ENCODE measurements at regions not wholly inside any gene's neighbourhood (a gene's known extent, or its start where the extent isn't known, plus 50 kb on each side); places are given as distances from the start of the nearest gene placed in this dataset.

DNA sequence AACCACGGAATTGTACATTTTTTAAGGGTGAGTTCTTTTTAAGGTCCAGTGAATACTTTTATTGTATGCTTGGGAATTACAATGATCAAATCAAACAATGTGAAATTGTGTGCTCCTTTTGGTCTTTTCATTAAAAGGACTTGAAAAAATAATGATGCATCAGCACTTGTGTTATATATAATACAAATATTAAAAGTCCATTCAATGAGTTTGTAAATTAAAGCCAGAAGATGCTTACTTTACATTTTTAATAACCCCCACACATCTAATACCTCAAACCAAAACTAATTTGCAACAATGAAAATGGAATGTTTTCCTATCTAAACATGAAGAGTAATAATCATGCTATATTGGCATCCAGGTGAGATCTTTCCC is 369.8 kb upstream of the LCORL start:
- intact Hi-C loops (cut with micrococcal nuclease): no loop called here

DNA sequence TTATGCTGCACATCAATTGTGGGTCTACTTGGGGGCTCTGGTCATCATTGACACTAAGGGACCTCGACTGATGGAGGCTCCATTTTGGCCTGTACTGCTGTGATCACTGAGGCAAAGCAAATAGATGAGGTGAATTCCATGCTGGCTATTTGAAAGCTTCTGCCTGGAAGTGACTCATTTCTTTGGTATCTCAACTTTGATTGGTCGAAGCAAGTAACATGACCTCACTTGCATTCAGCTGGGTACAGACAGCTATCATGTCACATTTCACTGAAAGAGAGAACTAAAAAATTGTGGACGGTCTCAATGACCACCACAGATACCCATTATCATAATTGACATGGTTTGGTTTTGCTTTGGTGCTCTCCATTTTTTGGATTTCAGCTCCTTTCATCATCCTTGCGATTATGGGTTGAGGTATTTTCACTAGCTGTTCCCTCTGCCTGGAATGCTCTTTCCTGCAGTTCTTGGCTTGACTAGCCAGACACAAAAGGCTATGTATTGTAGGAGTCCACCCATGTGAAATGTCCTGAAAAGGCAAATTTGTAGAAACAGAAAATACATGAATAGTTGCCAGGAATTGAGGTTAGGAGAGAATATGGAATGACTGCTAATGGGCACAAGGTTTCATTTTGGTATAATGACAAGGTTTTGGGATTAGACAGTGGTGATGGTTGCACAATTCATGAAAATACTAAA is 369.2 kb upstream of the LCORL start:
- WGBS (ENCODE audit: insufficient coverage): 92% methylated on average over 3 of the region's 4 CpGs
- no peaks in the 10 kb centered on the region for H3K4me1 ChIP-seq (ENCODE audit: control insufficient read depth in 1 of 2, insufficient read depth in 2 of 2, low read length in 2 of 2)
- no peak overlapping the region for H3K27ac Mint-ChIP-seq
- DNase-seq: no peak
- H3K9me3 ChIP-seq (replicated peaks in 1 of 2; ENCODE audit: control insufficient read depth in 1 of 2, insufficient read depth in 1 of 2, low read length in 2 of 2): no peaks in the 10 kb centered on the region
- H3K36me3 Mint-ChIP-seq: no peaks in the 10 kb centered on the region
- intact Hi-C loops (cut with micrococcal nuclease): no loop called here
- no peak overlapping the region for H3K4me2 ChIP-seq (replicated peaks; ENCODE audit: extremely low read depth, low read length, poor library complexity, severe bottlenecking)
- TF ChIP-seq, protein P1, sequence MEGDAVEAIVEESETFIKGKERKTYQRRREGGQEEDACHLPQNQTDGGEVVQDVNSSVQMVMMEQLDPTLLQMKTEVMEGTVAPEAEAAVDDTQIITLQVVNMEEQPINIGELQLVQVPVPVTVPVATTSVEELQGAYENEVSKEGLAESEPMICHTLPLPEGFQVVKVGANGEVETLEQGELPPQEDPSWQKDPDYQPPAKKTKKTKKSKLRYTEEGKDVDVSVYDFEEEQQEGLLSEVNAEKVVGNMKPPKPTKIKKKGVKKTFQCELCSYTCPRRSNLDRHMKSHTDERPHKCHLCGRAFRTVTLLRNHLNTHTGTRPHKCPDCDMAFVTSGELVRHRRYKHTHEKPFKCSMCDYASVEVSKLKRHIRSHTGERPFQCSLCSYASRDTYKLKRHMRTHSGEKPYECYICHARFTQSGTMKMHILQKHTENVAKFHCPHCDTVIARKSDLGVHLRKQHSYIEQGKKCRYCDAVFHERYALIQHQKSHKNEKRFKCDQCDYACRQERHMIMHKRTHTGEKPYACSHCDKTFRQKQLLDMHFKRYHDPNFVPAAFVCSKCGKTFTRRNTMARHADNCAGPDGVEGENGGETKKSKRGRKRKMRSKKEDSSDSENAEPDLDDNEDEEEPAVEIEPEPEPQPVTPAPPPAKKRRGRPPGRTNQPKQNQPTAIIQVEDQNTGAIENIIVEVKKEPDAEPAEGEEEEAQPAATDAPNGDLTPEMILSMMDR (IDR thresholded peaks at IDR 0.05): no peak
- H4K20me1 ChIP-seq (ENCODE audit: insufficient read depth, low read length): no peaks in the 10 kb centered on the region
- H2AFZ ChIP-seq (ENCODE audit: insufficient read depth, low read depth, low read length, poor library complexity, severe bottlenecking): no peak overlapping the region
- no peaks in the 10 kb centered on the region for H3K4me1 Mint-ChIP-seq
- peaks cover 0 to 4% (median 0%) of the 10 kb centered on the region in 7 donors for H3K9me3 Mint-ChIP-seq
- H3K27me3 ChIP-seq (ENCODE audit: control insufficient read depth in 2 of 2, insufficient read depth in 2 of 2, low read length in 2 of 2): no peaks in the 10 kb centered on the region
- no peak overlapping the region for H3K4me3 ChIP-seq (replicated peaks in 1 of 3; ENCODE audit: low read depth in 2 of 3, low read length in 3 of 3)
- H3K27me3 Mint-ChIP-seq (ENCODE audit: low read depth in 3 of 3): peaks cover 0 to 2% (median 0%) of the 10 kb centered on the region in 3 donors
- no peak overlapping the region for H3K9ac ChIP-seq (ENCODE audit: insufficient read depth, low read length, poor library complexity, severe bottlenecking)
- no peak overlapping the region for H3K4me3 Mint-ChIP-seq
- H3K36me3 ChIP-seq (replicated peaks in 1 of 2; ENCODE audit: control insufficient read depth in 1 of 2, insufficient read depth in 2 of 2, low read length in 2 of 2): no peaks in the 10 kb centered on the region
- no peak overlapping the region for H3K27ac ChIP-seq (ENCODE audit: low read depth in 1 of 2, low read length in 2 of 2)
- no peaks in the 10 kb centered on the region for H3K79me2 ChIP-seq (ENCODE audit: insufficient read depth, low read length)

More for the DNA sequence above, 369.8 kb upstream of the LCORL start:
- no peak for DNase-seq
- Mint-ChIP-seq H3K4me1 (no peaks in the 10 kb centered on the region), H3K9me3 (peaks cover 0 to 4% (median 0%) of the 10 kb centered on the region in 7 donors), H3K4me3 (no peak overlapping the region), H3K27ac (no peak overlapping the region), H3K27me3 (ENCODE audit: low read depth in 3 of 3) (peaks cover 0 to 2% (median 0%) of the 10 kb centered on the region in 3 donors), H3K36me3 (no peaks in the 10 kb centered on the region)
- Histone ChIP-seq H3K79me2 (ENCODE audit: insufficient read depth, low read length) (no peaks in the 10 kb centered on the region), H2AFZ (ENCODE audit: insufficient read depth, low read depth, low read length, poor library complexity, severe bottlenecking) (no peak overlapping the region), H3K9ac (ENCODE audit: insufficient read depth, low read length, poor library complexity, severe bottlenecking) (no peak overlapping the region), H3K27ac (ENCODE audit: low read depth in 1 of 2, low read length in 2 of 2) (no peak overlapping the region), H3K4me2 (replicated peaks; ENCODE audit: extremely low read depth, low read length, poor library complexity, severe bottlenecking) (no peak overlapping the region), H3K4me1 (ENCODE audit: control insufficient read depth in 1 of 2, insufficient read depth in 2 of 2, low read length in 2 of 2) (no peaks in the 10 kb centered on the region), H3K27me3 (ENCODE audit: control insufficient read depth in 2 of 2, insufficient read depth in 2 of 2, low read length in 2 of 2) (no peaks in the 10 kb centered on the region), H3K36me3 (replicated peaks in 1 of 2; ENCODE audit: control insufficient read depth in 1 of 2, insufficient read depth in 2 of 2, low read length in 2 of 2) (no peaks in the 10 kb centered on the region), H3K9me3 (replicated peaks in 1 of 2; ENCODE audit: control insufficient read depth in 1 of 2, insufficient read depth in 1 of 2, low read length in 2 of 2) (no peaks in the 10 kb centered on the region), H3K4me3 (replicated peaks in 1 of 3; ENCODE audit: low read depth in 2 of 3, low read length in 3 of 3) (no peak overlapping the region), H4K20me1 (ENCODE audit: insufficient read depth, low read length) (no peaks in the 10 kb centered on the region)
- TF ChIP-seq, protein P1 (IDR thresholded peaks at IDR 0.05): no peak
- no CpG with 5 or more reads among the region's 1 CpG for WGBS (ENCODE audit: insufficient coverage)
